ENCODE measurements at regions not wholly inside any gene's neighbourhood (a gene's known extent, or its start where the extent isn't known, plus 50 kb on each side); places are given as distances from the start of the nearest gene placed in this dataset.

- no peak for TF ChIP-seq POLR2A (IDR thresholded peaks at IDR 0.05; ENCODE audit: low read depth, low read length)
- TF ChIP-seq POLR2AphosphoS5 (IDR thresholded peaks at IDR 0.05; ENCODE audit: low read depth, low read length), result no peak
- TF ChIP-seq POU2F2 (IDR thresholded peaks at IDR 0.05; ENCODE audit: low read depth, low read length), result no peak
- no peak for TF ChIP-seq TAF1 (IDR thresholded peaks at IDR 0.05; ENCODE audit: low read depth, low read length)
- TF ChIP-seq SPI1 (IDR thresholded peaks at IDR 0.05; ENCODE audit: low read depth, low read length), result no peak
- no peak for TF ChIP-seq PAX5 (IDR thresholded peaks at IDR 0.05; ENCODE audit: insufficient read depth, low read length, severe bottlenecking)
Observed at GRCh38 chr3:34111361-34111760, 312.9 kb downstream of the PDCD6IP start.
